ENCODE measurements at regions not wholly inside any gene's neighbourhood (a gene's known extent, or its start where the extent isn't known, plus 50 kb on each side); places are given as distances from the start of the nearest gene placed in this dataset.

GRCh38 chr4:104750008-104750407 lies 255.3 kb upstream of the CXXC4 start:
- Histone ChIP-seq H3K4me1 (ENCODE audit: insufficient read depth) (no peaks in the 10 kb centered on the region), H3K27me3 (no peaks in the 10 kb centered on the region), H3K4me3 (no peak overlapping the region), H3K9me2 (replicated peaks; ENCODE audit: insufficient read depth) (no peaks in the 10 kb centered on the region), H2AFZ (no peak overlapping the region), H3K79me2 (no peaks in the 10 kb centered on the region), H3K9me3 (ENCODE audit: low read depth) (no peaks in the 10 kb centered on the region), H4K20me1 (ENCODE audit: insufficient read depth, poor library complexity, severe bottlenecking) (no peaks in the 10 kb centered on the region), H3K27ac (no peak overlapping the region), H3K36me3 (replicated peaks; ENCODE audit: insufficient read depth, low read depth) (no peaks in the 10 kb centered on the region), H3K4me2 (no peak overlapping the region)
- no peak for DNase-seq (ENCODE audit: low spot score)
- 86% methylated on average over 2 of the region's 2 CpGs for WGBS (ENCODE audit: low lambda C conversion rate, missing lambda C conversion rate)
- TF ChIP-seq EZH2 (IDR thresholded peaks at IDR 0.05; ENCODE audit: borderline replicate concordance), result no peak
- TF ChIP-seq EZH2phosphoT487 (IDR thresholded peaks at IDR 0.05; ENCODE audit: low read depth, severe bottlenecking, unreplicated experiment), result no peak
- TF ChIP-seq, protein P1, sequence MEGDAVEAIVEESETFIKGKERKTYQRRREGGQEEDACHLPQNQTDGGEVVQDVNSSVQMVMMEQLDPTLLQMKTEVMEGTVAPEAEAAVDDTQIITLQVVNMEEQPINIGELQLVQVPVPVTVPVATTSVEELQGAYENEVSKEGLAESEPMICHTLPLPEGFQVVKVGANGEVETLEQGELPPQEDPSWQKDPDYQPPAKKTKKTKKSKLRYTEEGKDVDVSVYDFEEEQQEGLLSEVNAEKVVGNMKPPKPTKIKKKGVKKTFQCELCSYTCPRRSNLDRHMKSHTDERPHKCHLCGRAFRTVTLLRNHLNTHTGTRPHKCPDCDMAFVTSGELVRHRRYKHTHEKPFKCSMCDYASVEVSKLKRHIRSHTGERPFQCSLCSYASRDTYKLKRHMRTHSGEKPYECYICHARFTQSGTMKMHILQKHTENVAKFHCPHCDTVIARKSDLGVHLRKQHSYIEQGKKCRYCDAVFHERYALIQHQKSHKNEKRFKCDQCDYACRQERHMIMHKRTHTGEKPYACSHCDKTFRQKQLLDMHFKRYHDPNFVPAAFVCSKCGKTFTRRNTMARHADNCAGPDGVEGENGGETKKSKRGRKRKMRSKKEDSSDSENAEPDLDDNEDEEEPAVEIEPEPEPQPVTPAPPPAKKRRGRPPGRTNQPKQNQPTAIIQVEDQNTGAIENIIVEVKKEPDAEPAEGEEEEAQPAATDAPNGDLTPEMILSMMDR (IDR thresholded peaks at IDR 0.05; ENCODE audit: poor library complexity), result no peak

GRCh38 chr4:104751468-104751867 lies 256.8 kb upstream of the CXXC4 start:
- Histone ChIP-seq H3K9me3 (ENCODE audit: low read depth) (no peaks in the 10 kb centered on the region), H3K36me3 (replicated peaks; ENCODE audit: insufficient read depth, low read depth) (no peaks in the 10 kb centered on the region), H3K79me2 (no peaks in the 10 kb centered on the region), H3K4me2 (no peak overlapping the region), H3K4me3 (no peak overlapping the region), H4K20me1 (ENCODE audit: insufficient read depth, poor library complexity, severe bottlenecking) (no peaks in the 10 kb centered on the region), H3K27me3 (no peaks in the 10 kb centered on the region), H3K9me2 (replicated peaks; ENCODE audit: insufficient read depth) (no peaks in the 10 kb centered on the region), H3K27ac (no peak overlapping the region), H3K4me1 (ENCODE audit: insufficient read depth) (no peaks in the 10 kb centered on the region), H2AFZ (no peak overlapping the region)
- DNase-seq (ENCODE audit: low spot score), result no peak
- TF ChIP-seq, protein P1 (IDR thresholded peaks at IDR 0.05; ENCODE audit: poor library complexity), result no peak
- TF ChIP-seq EZH2 (IDR thresholded peaks at IDR 0.05; ENCODE audit: borderline replicate concordance) (no peak), EZH2phosphoT487 (IDR thresholded peaks at IDR 0.05; ENCODE audit: low read depth, severe bottlenecking, unreplicated experiment) (no peak)
- WGBS (ENCODE audit: low lambda C conversion rate, missing lambda C conversion rate), result 95% methylated on average over 2 of the region's 2 CpGs

GRCh38 chr4:104752337-104752736 lies 257.6 kb upstream of the CXXC4 start:
- H3K27me3 ChIP-seq, result no peaks in the 10 kb centered on the region

More at GRCh38 chr4:104752337-104752736, 257.6 kb upstream of the CXXC4 start:
- Histone ChIP-seq H3K4me3 (no peak overlapping the region), H3K9me2 (replicated peaks; ENCODE audit: insufficient read depth) (no peaks in the 10 kb centered on the region), H3K4me1 (ENCODE audit: insufficient read depth) (no peaks in the 10 kb centered on the region), H3K4me2 (no peak overlapping the region), H3K36me3 (replicated peaks; ENCODE audit: insufficient read depth, low read depth) (no peaks in the 10 kb centered on the region), H3K9me3 (ENCODE audit: low read depth) (no peaks in the 10 kb centered on the region), H4K20me1 (ENCODE audit: insufficient read depth, poor library complexity, severe bottlenecking) (no peaks in the 10 kb centered on the region), H3K79me2 (no peaks in the 10 kb centered on the region), H3K27ac (no peak overlapping the region), H2AFZ (no peak overlapping the region)
- no peak for TF ChIP-seq EZH2 (IDR thresholded peaks at IDR 0.05; ENCODE audit: borderline replicate concordance)
- TF ChIP-seq, protein P1 (IDR thresholded peaks at IDR 0.05; ENCODE audit: poor library complexity), result no peak
- DNase-seq (ENCODE audit: low spot score), result no peak
- 33% methylated on average over 1 of the region's 1 CpG for WGBS (ENCODE audit: low lambda C conversion rate, missing lambda C conversion rate)
